Common myeloid progenitor, CD34-positive (primary cell): ENCODE measurements at regions not wholly inside any gene's neighbourhood (a gene's known extent, or its start where the extent isn't known, plus 50 kb on each side); places are given as distances from the start of the nearest gene placed in this dataset.
"Not testable (repeated sequence)": the region's sequence is repeated elsewhere in the genome, so short reads cannot be mapped to it uniquely, and the experiment has no call there.

ENCODE experiments used
- CTCF ChIA-PET: fragments of 350-600 bp; sonication (Branson Sonifier 250); formaldehyde crosslinking; loops from one replicate; lab custom pipeline; 2021; ENCODE audit warnings: antibody characterized with exemption; lab: Charles Lee
- POLR2A ChIA-PET: fragments of 350-600 bp; sonication (Branson Sonifier 250); formaldehyde crosslinking; loops from one replicate; lab custom pipeline; 2021; ENCODE audit warnings: antibody characterized with exemption; lab: Charles Lee
- DNase-seq, 3 donors: peaks; one replicate each; pipeline versions ENCODE4 v3.0.0 to v3.0.0-alpha.2; 2013
- H3K27ac ChIP-seq, 2 experiments: 1 replicate in 1 of 2; 2 replicates in 1 of 2; pipeline ENCODE4 v1.7.0; 2013; ENCODE audit warnings: inconsistent platforms in 2 of 2, low read length in 2 of 2, mild to moderate bottlenecking in 2 of 2, low read depth in 1 of 2, moderate library complexity in 1 of 2; ENCODE audit not compliant: severe bottlenecking in 2 of 2, insufficient read depth in 1 of 2, poor library complexity in 1 of 2
- H3K27me3 ChIP-seq, 5 experiments: replicated peaks in 2 of 5; 1 replicate in 3 of 5; 2 replicates in 2 of 5; pipeline versions ENCODE4 v1.6.1 to v1.7.0; 2013; ENCODE audit warnings: low read length in 4 of 5, mild to moderate bottlenecking in 2 of 5, moderate library complexity in 2 of 5, inconsistent platforms in 1 of 5; ENCODE audit not compliant: insufficient read depth in 5 of 5, control insufficient read depth in 4 of 5
- H3K36me3 ChIP-seq, 4 experiments: 1 replicate in 2 of 4; 2 replicates in 2 of 4; pipeline versions ENCODE4 v1.6.1 to v1.7.0; 2013; ENCODE audit warnings: low read length in 3 of 4, control low read depth in 1 of 4, mild to moderate bottlenecking in 1 of 4; ENCODE audit not compliant: control insufficient read depth in 4 of 4, insufficient read depth in 4 of 4
- H3K4me1 ChIP-seq, 4 experiments: 1 replicate in 3 of 4; 2 replicates in 1 of 4; pipeline versions ENCODE4 v1.6.1 to v1.7.1; 2013; ENCODE audit warnings: low read length in 3 of 4, mild to moderate bottlenecking in 3 of 4, control low read depth in 1 of 4, inconsistent platforms in 1 of 4, moderate library complexity in 1 of 4; ENCODE audit not compliant: control insufficient read depth in 4 of 4, insufficient read depth in 4 of 4; ENCODE audit errors: control extremely low read depth in 1 of 4
- H3K4me3 ChIP-seq, 7 experiments: 1 replicate in 4 of 7; 2 replicates in 3 of 7; pipeline versions ENCODE4 v1.5.1 to v1.7.0; 2013; ENCODE audit warnings: mild to moderate bottlenecking in 7 of 7, low read length in 6 of 7, moderate library complexity in 6 of 7, inconsistent platforms in 2 of 7, low read depth in 2 of 7, control low read depth in 1 of 7; ENCODE audit not compliant: insufficient read depth in 4 of 7, control insufficient read depth in 1 of 7; ENCODE audit errors: extremely low read depth in 1 of 7
- H3K9me3 ChIP-seq, 5 experiments: 1 replicate in 4 of 5; 2 replicates in 1 of 5; pipeline versions ENCODE4 v1.6.1 to v1.7.1; 2013; ENCODE audit warnings: low read length in 4 of 5, mild to moderate bottlenecking in 2 of 5, inconsistent platforms in 1 of 5, low read depth in 1 of 5, moderate library complexity in 1 of 5; ENCODE audit not compliant: control insufficient read depth in 4 of 5, insufficient read depth in 2 of 5; ENCODE audit errors: control extremely low read depth in 1 of 5
- WGBS: methylation state at CpG from one replicate; pipeline ENCODE4 v1.1.5; 2013; ENCODE audit not compliant: insufficient coverage; 5-methylcytosine and 5-hydroxymethylcytosine counted together

GRCh38 chrX:43279341-43279808 lies 376.7 kb upstream of the MAOA start:
- POLR2A ChIA-PET: no interaction called here
- CTCF ChIA-PET: no interaction called here

GRCh38 chrX:43283187-43283586 lies 372.9 kb upstream of the MAOA start:
- ChIA-PET POLR2A (no interaction called here), CTCF (no interaction called here)
- Histone ChIP-seq H3K4me3 (no peak overlapping the region), H3K4me1 (no peaks in the 10 kb centered on the region), H3K27me3 (no peaks in the 10 kb centered on the region), H3K36me3 (no peaks in the 10 kb centered on the region), H3K9me3 (peaks cover 0 to 2% (median 1%) of the 10 kb centered on the region in 5 experiments), H3K27ac (no peak overlapping the region)
- no peak for DNase-seq
- 100% methylated on average over 1 of the region's 1 CpG for WGBS

More at GRCh38 chrX:43279341-43279808, 376.7 kb upstream of the MAOA start:
- DNase-seq: no peak
- no peak overlapping the region for H3K4me3 ChIP-seq
- H3K27me3 ChIP-seq: no peaks in the 10 kb centered on the region
- peaks cover 0 to 6% (median 0%) of the 10 kb centered on the region in 5 experiments for H3K9me3 ChIP-seq
- no peaks in the 10 kb centered on the region for H3K4me1 ChIP-seq
- WGBS: 87% methylated on average over 20 of the region's 38 CpGs
- no peak overlapping the region for H3K27ac ChIP-seq
- H3K36me3 ChIP-seq: no peaks in the 10 kb centered on the region

- DNase-seq, H3K27ac ChIP-seq, H3K4me1 ChIP-seq, POLR2A ChIA-PET, H3K27me3 ChIP-seq, H3K4me3 ChIP-seq, H3K36me3 ChIP-seq, CTCF ChIA-PET, H3K9me3 ChIP-seq: not testable (repeated sequence)
- 42% methylated on average over 3 of the region's 4 CpGs for WGBS
Measured at GRCh38 chrX:43311625-43312024, 344.5 kb upstream of the MAOA start.

GRCh38 chrX:43313035-43313434 lies 343.1 kb upstream of the MAOA start:
- Histone ChIP-seq H3K36me3 (no peaks in the 10 kb centered on the region), H3K27me3 (peaks cover 0 to 4% (median 0%) of the 10 kb centered on the region in 5 experiments), H3K27ac (no peak overlapping the region), H3K4me1 (no peaks in the 10 kb centered on the region), H3K9me3 (no peaks in the 10 kb centered on the region), H3K4me3 (no peak overlapping the region)
- CTCF ChIA-PET: no interaction called here
- no peak for DNase-seq
- WGBS: no CpG with 5 or more reads among the region's 1 CpG
- POLR2A ChIA-PET: no interaction called here

GRCh38 chrX:43314525-43314924 lies 341.6 kb upstream of the MAOA start:
- no peak overlapping the region for H3K4me3 ChIP-seq
- no peaks in the 10 kb centered on the region for H3K9me3 ChIP-seq
- H3K4me1 ChIP-seq: no peaks in the 10 kb centered on the region
- CTCF ChIA-PET: interaction anchor here (0.7 kb wide), 1 partner anchor 1210 kb away, joined by 3 read pairs; no protein-coding TSS in a partner anchor
- H3K36me3 ChIP-seq: no peaks in the 10 kb centered on the region
- 89% methylated on average over 1 of the region's 3 CpGs for WGBS
- peaks cover 0 to 4% (median 0%) of the 10 kb centered on the region in 5 experiments for H3K27me3 ChIP-seq
- no peak for DNase-seq
- POLR2A ChIA-PET: no interaction called here
- H3K27ac ChIP-seq: no peak overlapping the region

- no CpG with 5 or more reads among the region's 4 CpGs for WGBS
- peaks cover 0 to 4% (median 0%) of the 10 kb centered on the region in 5 experiments for H3K27me3 ChIP-seq
- no peaks in the 10 kb centered on the region for H3K9me3 ChIP-seq
- DNase-seq: no peak
- H3K36me3 ChIP-seq: no peaks in the 10 kb centered on the region
- POLR2A ChIA-PET: no interaction called here
- H3K27ac ChIP-seq: no peak overlapping the region
- CTCF ChIA-PET: no interaction called here
- H3K4me1 ChIP-seq: no peaks in the 10 kb centered on the region
- no peak overlapping the region for H3K4me3 ChIP-seq
Measured at GRCh38 chrX:43315622-43316021, 340.5 kb upstream of the MAOA start.

GRCh38 chrX:43316146-43316545 lies 340.0 kb upstream of the MAOA start:
- H3K36me3 ChIP-seq: no peaks in the 10 kb centered on the region
- 86% methylated on average over 2 of the region's 2 CpGs for WGBS
- no peaks in the 10 kb centered on the region for H3K4me1 ChIP-seq
- POLR2A ChIA-PET: no interaction called here
- no peak overlapping the region for H3K27ac ChIP-seq
- H3K27me3 ChIP-seq: peaks cover 0 to 4% (median 0%) of the 10 kb centered on the region in 5 experiments
- CTCF ChIA-PET: no interaction called here
- DNase-seq: no peak
- no peaks in the 10 kb centered on the region for H3K9me3 ChIP-seq
- H3K4me3 ChIP-seq: no peak overlapping the region
